OCI-LY1 (cell line): ENCODE measurements at regions not wholly inside any gene's neighbourhood (a gene's known extent, or its start where the extent isn't known, plus 50 kb on each side); places are given as distances from the start of the nearest gene placed in this dataset.

ENCODE experiments used
- EZH2 ChIP-seq: fragments of 200-600 bp; sonication (generic), shearing (Covaris generic); IDR thresholded peaks from 2 replicates; pipeline ENCODE4 v1.8.0; 2017; ENCODE audit warnings: borderline replicate concordance, mixed run types, mild to moderate bottlenecking, antibody characterized with exemption, low read length, moderate library complexity, mixed read lengths
- TF ChIP-seq, protein P1 (sequence below): fragments of 200-600 bp; sonication (generic), shearing (Covaris generic); IDR thresholded peaks from 2 replicates; pipeline ENCODE4 v1.5.1; 2017; ENCODE audit warnings: mild to moderate bottlenecking, antibody characterized with exemption, low read length, moderate library complexity, mixed read lengths

DNA sequence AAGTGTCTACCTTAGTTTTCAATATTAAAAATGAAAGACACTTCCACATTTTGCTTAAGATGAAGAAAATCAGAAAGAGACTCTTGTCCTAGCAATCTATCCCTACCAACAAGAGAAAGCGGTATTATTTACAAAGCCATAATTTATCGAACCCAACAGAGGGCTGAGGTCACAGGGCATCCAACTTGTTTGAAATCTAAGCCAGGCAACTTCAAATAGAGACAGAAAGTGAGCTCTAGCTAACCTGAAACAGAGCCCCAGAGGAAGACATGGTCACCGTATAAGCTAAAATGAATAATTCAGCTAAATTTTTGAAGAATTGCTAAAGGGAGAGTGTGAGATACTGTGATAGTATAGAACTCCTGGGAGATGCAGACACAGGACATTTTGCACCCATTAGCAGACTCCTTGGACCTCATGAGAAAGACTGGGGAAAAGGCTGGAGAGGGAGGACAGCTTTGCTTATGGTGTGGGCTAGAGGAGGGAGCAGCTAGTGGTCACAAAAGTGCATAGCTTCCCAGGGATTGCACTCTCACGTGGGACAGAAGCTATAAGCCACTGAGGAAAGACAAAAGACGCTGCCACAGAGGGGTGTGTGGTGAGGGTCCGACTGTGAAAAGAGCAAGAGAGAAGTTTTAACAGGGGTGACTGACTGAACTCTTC, 624.2 kb upstream of the GRIN3A start:
- TF ChIP-seq, protein P1, sequence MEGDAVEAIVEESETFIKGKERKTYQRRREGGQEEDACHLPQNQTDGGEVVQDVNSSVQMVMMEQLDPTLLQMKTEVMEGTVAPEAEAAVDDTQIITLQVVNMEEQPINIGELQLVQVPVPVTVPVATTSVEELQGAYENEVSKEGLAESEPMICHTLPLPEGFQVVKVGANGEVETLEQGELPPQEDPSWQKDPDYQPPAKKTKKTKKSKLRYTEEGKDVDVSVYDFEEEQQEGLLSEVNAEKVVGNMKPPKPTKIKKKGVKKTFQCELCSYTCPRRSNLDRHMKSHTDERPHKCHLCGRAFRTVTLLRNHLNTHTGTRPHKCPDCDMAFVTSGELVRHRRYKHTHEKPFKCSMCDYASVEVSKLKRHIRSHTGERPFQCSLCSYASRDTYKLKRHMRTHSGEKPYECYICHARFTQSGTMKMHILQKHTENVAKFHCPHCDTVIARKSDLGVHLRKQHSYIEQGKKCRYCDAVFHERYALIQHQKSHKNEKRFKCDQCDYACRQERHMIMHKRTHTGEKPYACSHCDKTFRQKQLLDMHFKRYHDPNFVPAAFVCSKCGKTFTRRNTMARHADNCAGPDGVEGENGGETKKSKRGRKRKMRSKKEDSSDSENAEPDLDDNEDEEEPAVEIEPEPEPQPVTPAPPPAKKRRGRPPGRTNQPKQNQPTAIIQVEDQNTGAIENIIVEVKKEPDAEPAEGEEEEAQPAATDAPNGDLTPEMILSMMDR: no peak
- no peak for TF ChIP-seq EZH2
